ENCODE measurements at regions not wholly inside any gene's neighbourhood (a gene's known extent, or its start where the extent isn't known, plus 50 kb on each side); places are given as distances from the start of the nearest gene placed in this dataset.

- TF ChIP-seq CTCF (IDR thresholded peaks at IDR 0.05 in 4 of 5, conservative IDR thresholded peaks at IDR 0.05 in 1 of 5) (no peak), POLR2A (IDR thresholded peaks at IDR 0.05) (no peak)
Measured at GRCh38 chr7:156095908-156096539, 283.8 kb upstream of the SHH start.

Data from gastrocnemius medialis (tissue), 4 donors.